ENCODE measurements at regions not wholly inside any gene's neighbourhood (a gene's known extent, or its start where the extent isn't known, plus 50 kb on each side); places are given as distances from the start of the nearest gene placed in this dataset.

GRCh38 chr12:19886639-19887064 lies 447.4 kb downstream of the AEBP2 start:
- no peak for DNase-seq (ENCODE audit: low read depth in 1 of 2, low spot score in 1 of 2)
- Histone ChIP-seq H3K27me3 (no peaks in the 10 kb centered on the region), H3K4me1 (ENCODE audit: low read depth) (no peaks in the 10 kb centered on the region), H3K36me3 (no peaks in the 10 kb centered on the region), H3K4me3 (no peak overlapping the region), H3K27ac (no peak overlapping the region), H3K9me3 (ENCODE audit: low read depth) (no peaks in the 10 kb centered on the region)
- TF ChIP-seq CTCF (IDR thresholded peaks at IDR 0.05; ENCODE audit: low read depth, low read length) = no peak

GRCh38 chr12:19890024-19890423 lies 450.7 kb downstream of the AEBP2 start:
- no peak for TF ChIP-seq CTCF (IDR thresholded peaks at IDR 0.05; ENCODE audit: low read depth, low read length)
- no peak overlapping the region for H3K4me3 ChIP-seq
- H3K27ac ChIP-seq = no peak overlapping the region

GRCh38 chr12:19891936-19892591 lies 452.8 kb downstream of the AEBP2 start:
- no peak for TF ChIP-seq CTCF (IDR thresholded peaks at IDR 0.05; ENCODE audit: low read depth, low read length)

More at GRCh38 chr12:19890024-19890423, 450.7 kb downstream of the AEBP2 start:
- Histone ChIP-seq H3K36me3 (no peaks in the 10 kb centered on the region), H3K27me3 (no peaks in the 10 kb centered on the region), H3K4me1 (ENCODE audit: low read depth) (no peaks in the 10 kb centered on the region), H3K9me3 (ENCODE audit: low read depth) (no peaks in the 10 kb centered on the region)
- no peak for DNase-seq (ENCODE audit: low read depth in 1 of 2, low spot score in 1 of 2)

GRCh38 chr12:19893514-19893913 lies 454.2 kb downstream of the AEBP2 start:
- peak in 1 of 2 donors; percentile 79 for DNase-seq (ENCODE audit: low read depth in 1 of 2, low spot score in 1 of 2)

More at GRCh38 chr12:19891936-19892591, 452.8 kb downstream of the AEBP2 start:
- H3K27me3 ChIP-seq = no peaks in the 10 kb centered on the region
- no peaks in the 10 kb centered on the region for H3K4me1 ChIP-seq (ENCODE audit: low read depth)
- no peak for DNase-seq (ENCODE audit: low read depth in 1 of 2, low spot score in 1 of 2)
- H3K27ac ChIP-seq = no peak overlapping the region
- H3K9me3 ChIP-seq (ENCODE audit: low read depth) = no peaks in the 10 kb centered on the region
- H3K36me3 ChIP-seq = no peaks in the 10 kb centered on the region
- H3K4me3 ChIP-seq = no peak overlapping the region

GRCh38 chr12:19894050-19894449 lies 454.8 kb downstream of the AEBP2 start:
- Histone ChIP-seq H3K27me3 (no peaks in the 10 kb centered on the region), H3K4me3 (no peak overlapping the region), H3K9me3 (ENCODE audit: low read depth) (no peaks in the 10 kb centered on the region), H3K4me1 (ENCODE audit: low read depth) (no peaks in the 10 kb centered on the region), H3K27ac (no peak overlapping the region), H3K36me3 (no peaks in the 10 kb centered on the region)
- no peak for TF ChIP-seq CTCF (IDR thresholded peaks at IDR 0.05; ENCODE audit: low read depth, low read length)
- peak in 1 of 2 donors; percentile 67 for DNase-seq (ENCODE audit: low read depth in 1 of 2, low spot score in 1 of 2)

More at GRCh38 chr12:19893514-19893913, 454.2 kb downstream of the AEBP2 start:
- peak; percentile 44 for TF ChIP-seq CTCF (IDR thresholded peaks at IDR 0.05; ENCODE audit: low read depth, low read length)
- Histone ChIP-seq H3K9me3 (ENCODE audit: low read depth) (no peaks in the 10 kb centered on the region), H3K4me1 (ENCODE audit: low read depth) (no peaks in the 10 kb centered on the region), H3K27me3 (no peaks in the 10 kb centered on the region), H3K36me3 (no peaks in the 10 kb centered on the region), H3K27ac (no peak overlapping the region), H3K4me3 (no peak overlapping the region)

All from cardiac muscle cell (in vitro differentiated cells and primary cell).